ENCODE measurements at regions not wholly inside any gene's neighbourhood (a gene's known extent, or its start where the extent isn't known, plus 50 kb on each side); places are given as distances from the start of the nearest gene placed in this dataset.
"Not testable (repeated sequence)": the region's sequence is repeated elsewhere in the genome, so short reads cannot be mapped to it uniquely, and the experiment has no call there.

DNA sequence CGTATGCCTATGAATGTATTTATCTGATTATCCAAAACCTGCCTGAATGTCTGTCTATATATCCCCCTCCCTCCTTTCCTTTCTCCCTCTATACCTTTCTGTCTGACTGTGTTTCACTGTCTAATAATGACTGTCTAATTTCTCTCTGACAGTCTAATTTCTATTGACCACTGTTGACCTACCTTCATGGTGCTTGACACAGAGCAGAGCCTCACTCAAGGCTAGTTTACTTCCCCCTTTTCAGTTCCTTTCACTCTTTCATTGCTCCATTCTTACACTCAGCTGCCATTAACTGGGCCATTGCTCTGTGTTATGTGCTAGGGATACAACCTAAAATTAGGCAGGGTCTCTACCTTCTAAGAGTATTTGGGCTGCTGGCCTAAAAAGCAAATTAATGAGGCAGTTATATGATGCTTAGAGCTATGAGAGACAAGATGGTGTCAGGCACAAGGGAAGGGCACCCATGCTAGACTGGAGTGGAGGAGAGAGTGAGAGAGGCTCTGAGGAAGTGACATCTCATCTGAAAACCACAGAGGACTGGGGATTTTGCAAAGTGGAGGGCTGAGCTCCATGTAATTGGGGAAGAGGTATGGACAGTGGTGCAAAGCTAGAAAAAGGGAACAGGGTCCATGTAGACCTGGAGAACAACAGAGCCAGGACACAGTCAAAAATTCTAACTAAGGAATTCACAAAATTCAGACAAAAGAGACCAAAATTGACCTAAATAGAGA is 348.6 kb upstream of the CHRNA7 start:
- H3K27me3 ChIP-seq; intact Hi-C loops (cut with DNase I); H3K9me3 ChIP-seq; H3K4me3 ChIP-seq; DNase-seq; H3K27ac ChIP-seq; H3K4me1 ChIP-seq; H3K36me3 ChIP-seq: not testable (repeated sequence)
- WGBS, 2 donors, result 88 to 91% methylated on average over 1 of the region's 1 CpG

DNA sequence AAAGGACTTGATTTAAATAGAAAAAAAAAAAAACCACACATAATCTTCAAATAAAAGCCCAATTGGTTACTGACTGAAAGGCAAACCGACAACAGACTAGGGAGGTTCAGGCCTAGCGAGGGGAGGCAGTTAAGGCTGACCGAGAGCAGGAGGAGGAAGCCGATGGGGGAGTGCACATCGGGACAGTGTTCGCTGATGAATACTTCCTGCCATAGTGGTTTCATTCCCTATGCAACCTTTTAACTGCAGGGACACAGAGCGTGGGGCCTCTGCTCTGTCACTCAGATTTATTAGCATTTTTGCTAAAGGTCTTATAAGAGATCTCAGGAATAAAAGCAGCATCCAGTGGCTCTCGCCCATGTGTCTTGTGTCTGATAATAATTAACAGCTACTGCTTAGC is 343.2 kb upstream of the CHRNA7 start:
- intact Hi-C loops (cut with DNase I); H3K4me3 ChIP-seq; H3K4me1 ChIP-seq; H3K36me3 ChIP-seq; H3K9me3 ChIP-seq; H3K27me3 ChIP-seq; H3K27ac ChIP-seq; DNase-seq: not testable (repeated sequence)
- 69 to 81% methylated on average over 8 of the region's 8 CpGs for WGBS, 2 donors

DNA sequence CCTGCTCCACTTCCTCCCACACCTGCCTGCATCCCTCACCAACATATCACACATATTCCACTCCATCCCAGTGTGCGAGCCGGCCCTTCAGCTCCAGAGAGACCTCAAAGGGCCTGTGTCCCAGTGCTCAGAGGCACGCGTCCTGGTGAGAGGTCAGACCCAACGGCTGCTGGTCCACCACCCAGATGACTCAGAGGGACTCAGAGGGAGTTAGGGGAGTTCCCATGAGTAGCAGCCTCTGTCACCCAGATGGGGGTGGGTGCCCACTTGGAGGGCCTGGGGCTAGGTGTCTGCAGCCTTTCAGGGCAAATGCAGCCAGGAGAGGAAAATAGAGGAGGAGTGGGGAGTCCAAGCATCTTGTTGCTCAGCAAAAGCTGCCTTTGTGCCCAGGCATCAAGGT is 333.8 kb upstream of the CHRNA7 start:
- H3K36me3 ChIP-seq; intact Hi-C loops (cut with DNase I); H3K27me3 ChIP-seq; H3K27ac ChIP-seq; H3K9me3 ChIP-seq; H3K4me3 ChIP-seq; DNase-seq; H3K4me1 ChIP-seq: not testable (repeated sequence)
- no CpG with 5 or more reads among the region's 5 CpGs for WGBS, 2 donors

DNA sequence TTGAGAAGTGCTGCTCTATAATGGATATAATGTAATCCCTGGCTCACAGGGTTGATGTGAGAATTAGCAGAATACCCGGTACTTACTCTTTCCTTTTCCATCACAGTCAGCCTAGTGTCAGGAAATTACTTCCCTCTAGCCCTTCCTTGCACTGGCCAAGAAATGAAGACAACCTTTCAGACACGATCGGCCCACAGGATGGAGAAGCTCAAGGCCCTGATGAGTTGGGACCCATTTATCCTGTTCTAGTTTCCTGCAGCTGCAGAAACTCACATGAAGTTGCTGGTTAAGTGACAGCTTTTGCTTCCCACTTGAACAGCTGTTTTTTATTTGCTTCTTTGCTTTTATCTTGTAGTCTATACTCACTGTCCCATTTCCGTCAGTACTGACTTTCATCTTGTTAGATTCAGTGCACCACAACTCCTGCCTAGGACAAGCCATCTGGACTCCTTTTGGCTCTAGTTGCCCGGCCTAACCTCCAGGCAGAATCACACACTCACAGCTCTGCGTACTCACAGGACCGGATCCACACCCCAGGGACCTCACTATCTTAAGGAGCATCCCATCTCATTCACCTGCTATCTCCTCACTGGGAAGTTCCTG is 325.1 kb upstream of the CHRNA7 start:
- WGBS, 2 donors, result 93% methylated on average over 3 of the region's 7 CpGs; no CpG with 5 or more reads in 1 of the 2 donors

DNA sequence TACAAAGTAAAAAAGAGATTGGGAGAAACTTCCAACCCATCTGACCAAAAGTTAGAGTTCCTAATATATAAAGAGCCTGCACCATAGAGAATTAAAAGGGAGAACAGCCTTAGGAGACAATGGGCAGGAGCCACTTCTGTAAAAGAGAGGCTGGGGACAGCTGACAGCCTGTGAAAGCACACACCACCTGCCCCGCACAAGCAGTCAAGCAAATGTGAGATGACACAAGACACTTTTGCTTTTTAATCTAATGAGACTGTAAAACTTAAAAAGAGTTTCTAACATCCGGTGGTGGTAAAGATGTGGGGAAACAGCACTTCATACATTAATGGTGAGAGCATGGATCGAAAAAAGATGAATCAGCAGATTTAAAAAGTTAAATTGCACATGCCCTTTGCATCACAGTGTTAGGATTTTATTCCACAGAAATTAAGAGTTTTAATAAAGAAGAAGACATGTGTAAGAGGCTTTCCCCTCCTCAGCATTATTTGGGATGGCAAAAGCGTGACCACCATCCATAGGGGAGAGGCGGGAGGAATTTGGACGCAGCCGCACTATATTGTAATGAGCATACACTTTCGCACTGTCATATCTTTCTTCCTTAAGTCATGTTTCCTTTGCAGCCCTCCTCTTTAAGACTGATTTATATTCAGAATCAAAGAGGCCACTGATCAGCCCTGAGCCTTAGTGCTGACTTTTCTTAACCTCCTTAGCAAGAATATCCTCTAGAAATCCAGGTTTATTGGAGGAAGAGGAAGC is 322.2 kb upstream of the CHRNA7 start:
- 93% methylated on average over 2 of the region's 8 CpGs; no CpG with 5 or more reads in 1 of the 2 donors for WGBS, 2 donors
- H3K27ac ChIP-seq; H3K36me3 ChIP-seq; intact Hi-C loops (cut with DNase I); DNase-seq; H3K4me3 ChIP-seq; H3K9me3 ChIP-seq; H3K4me1 ChIP-seq; H3K27me3 ChIP-seq: not testable (repeated sequence)

More for the DNA sequence above, 325.1 kb upstream of the CHRNA7 start:
- H3K9me3 ChIP-seq; intact Hi-C loops (cut with DNase I); DNase-seq; H3K36me3 ChIP-seq; H3K4me3 ChIP-seq; H3K27me3 ChIP-seq; H3K27ac ChIP-seq; H3K4me1 ChIP-seq: not testable (repeated sequence)

DNA sequence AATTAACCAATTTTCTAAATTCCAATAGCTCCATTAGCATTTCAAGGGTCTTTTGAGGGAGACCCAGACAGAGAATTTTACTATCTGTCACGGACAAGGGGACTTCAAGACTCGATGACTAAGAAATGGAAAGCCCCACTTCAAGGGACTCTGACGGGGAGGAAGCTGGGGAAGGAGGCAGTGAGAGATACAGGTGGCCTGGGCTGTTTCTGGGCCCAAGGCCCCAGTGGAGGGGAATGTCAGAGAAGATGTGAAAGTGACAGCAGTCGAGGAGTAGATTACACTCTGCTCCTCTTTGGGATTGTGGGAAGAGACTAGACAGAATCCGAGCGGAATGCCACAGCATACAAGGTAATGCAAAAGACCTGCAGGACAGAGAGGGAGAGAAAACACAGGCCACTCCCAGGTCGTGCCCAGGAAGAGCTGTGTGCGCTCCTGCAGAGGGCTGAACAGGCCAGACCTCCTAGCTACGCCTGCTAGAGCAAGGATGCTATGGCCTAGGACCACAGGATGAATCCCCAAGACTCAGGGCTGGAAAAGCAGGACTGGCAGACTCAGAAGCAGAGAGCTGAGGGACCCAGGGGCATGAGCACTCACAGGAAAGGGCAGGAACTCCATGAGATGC is 321.5 kb upstream of the CHRNA7 start:
- intact Hi-C loops (cut with DNase I); H3K4me3 ChIP-seq; H3K4me1 ChIP-seq; H3K27me3 ChIP-seq; H3K9me3 ChIP-seq; H3K36me3 ChIP-seq; H3K27ac ChIP-seq; DNase-seq: not testable (repeated sequence)
- WGBS, 2 donors, result 0 to 20% methylated on average over 1 to 2 of the region's 9 CpGs

DNA sequence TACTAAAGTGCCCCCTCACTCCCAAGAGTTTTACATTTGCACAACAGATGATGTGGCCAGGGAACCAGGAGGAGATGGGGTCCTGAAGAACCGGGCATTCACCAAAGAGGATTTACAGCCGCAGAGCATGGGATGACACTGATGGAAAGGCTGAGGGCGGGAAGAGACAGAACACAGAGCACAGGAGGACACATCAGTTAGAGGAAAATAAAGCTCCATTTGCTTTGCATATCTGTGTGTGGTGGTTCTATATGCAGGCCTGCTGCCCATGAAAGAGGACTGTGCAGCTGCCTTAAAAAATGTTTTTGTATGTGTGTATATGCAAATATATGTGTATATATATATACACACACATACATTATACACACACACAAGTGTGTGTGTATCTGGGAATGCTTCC is 320.8 kb upstream of the CHRNA7 start:
- intact Hi-C loops (cut with DNase I), result not testable (repeated sequence)

DNA sequence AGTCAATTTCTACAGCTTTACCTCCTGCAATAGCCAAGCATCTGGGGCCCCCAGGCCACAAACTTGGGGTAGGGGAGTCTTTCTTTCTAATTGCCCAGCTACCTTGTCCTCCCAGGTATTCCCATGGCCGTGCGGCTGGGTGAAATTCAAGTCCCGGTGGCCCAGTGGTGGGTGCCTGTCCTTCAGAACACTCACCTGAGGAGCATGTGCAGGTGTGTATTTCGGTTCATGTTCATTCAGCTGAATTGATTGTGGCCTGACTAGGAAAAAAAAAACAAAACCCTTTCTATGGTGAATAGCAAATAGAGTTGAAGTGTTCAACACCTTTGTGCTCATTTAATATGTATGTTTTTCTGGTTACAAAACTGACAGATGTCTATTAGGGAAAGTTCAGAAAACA is 319.5 kb upstream of the CHRNA7 start:
- intact Hi-C loops (cut with DNase I); H3K9me3 ChIP-seq; H3K4me3 ChIP-seq; H3K27ac ChIP-seq; H3K4me1 ChIP-seq; DNase-seq; H3K27me3 ChIP-seq; H3K36me3 ChIP-seq: not testable (repeated sequence)
- no CpG with 5 or more reads among the region's 4 CpGs for WGBS, 2 donors

More for the DNA sequence above, 320.8 kb upstream of the CHRNA7 start:
- not testable (repeated sequence) for DNase-seq, H3K36me3 ChIP-seq, H3K4me3 ChIP-seq, H3K27me3 ChIP-seq, H3K4me1 ChIP-seq, H3K27ac ChIP-seq, H3K9me3 ChIP-seq
- WGBS, 2 donors, result no CpG with 5 or more reads among the region's 3 CpGs

DNA sequence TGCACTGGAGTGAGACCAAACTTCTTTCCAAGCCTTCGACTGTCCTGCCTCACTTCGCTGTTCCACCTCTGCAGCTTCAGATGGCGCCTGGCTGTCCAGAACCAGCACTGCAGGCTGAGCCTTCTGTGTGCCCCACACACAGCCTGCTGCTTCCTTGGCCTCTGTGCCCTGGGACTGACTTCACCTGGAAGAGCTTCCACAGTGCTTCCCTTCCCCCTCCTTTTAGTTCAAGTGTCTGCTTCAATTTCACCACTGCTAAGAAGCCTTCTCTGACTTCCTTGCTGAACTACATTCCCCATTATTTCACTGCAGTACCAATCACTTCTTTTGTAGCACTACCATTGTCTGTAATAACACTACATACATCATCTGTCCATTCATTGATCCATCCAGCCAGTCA is 315.1 kb upstream of the CHRNA7 start:
- DNase-seq, result not testable (repeated sequence)
- WGBS, 2 donors, result 40% methylated on average over 2 of the region's 3 CpGs; no CpG with 5 or more reads in 1 of the 2 donors

DNA sequence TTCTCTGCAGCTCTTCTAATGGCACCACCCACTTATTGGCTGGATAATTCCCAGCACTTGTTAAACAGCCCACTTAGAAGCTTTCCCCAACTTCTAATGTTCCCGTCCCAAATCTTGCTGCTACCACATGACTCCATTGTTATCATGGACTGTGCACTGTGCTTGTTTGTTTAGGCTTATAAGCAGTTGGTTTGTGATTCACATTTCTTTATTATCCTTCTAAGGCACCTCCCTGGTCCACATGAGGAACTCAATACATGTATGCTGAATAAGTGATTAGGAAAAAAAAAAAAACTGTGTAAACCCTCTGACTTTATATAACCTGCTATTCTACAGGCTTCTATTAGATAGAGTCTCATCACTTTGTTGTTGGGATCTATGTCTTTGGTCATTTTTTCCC is 311.7 kb upstream of the CHRNA7 start:
- intact Hi-C loops (cut with DNase I); H3K27me3 ChIP-seq; H3K4me1 ChIP-seq; H3K27ac ChIP-seq; H3K9me3 ChIP-seq; H3K4me3 ChIP-seq; DNase-seq; H3K36me3 ChIP-seq: not testable (repeated sequence)
- WGBS, 2 donors, result no CpG with 5 or more reads among the region's 1 CpG

More for the DNA sequence above, 315.1 kb upstream of the CHRNA7 start:
- H3K36me3 ChIP-seq; H3K4me1 ChIP-seq; H3K4me3 ChIP-seq; H3K27ac ChIP-seq; intact Hi-C loops (cut with DNase I); H3K9me3 ChIP-seq; H3K27me3 ChIP-seq: not testable (repeated sequence)

DNA sequence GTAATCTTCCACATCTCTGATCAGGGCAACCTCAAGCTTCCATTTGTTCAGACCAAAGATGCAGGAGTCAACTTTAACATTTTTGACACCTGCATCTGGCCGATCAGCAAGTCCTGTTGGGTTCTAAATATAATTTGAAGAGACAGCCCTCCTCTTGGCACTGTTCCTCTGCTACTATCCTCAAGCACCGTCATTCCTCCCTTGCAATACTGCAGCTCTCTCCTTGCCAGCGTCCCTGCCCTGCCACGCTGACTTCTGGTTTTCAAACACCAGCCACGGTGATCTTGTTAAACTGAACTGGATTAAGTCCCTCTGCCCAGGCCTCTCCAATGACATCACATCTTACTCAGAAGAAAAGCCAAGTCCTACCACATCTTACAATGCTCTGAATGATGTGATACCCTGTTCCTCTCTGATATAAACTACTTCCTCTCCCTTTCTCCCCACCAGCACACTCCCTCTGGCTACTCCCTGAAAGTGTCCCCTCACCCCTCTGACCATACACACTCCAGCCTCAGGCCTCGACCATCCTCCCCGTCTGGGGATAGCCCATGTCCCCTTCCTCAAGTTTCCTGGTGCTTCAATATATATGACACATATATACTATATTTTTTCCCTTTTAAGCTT is 310.8 kb upstream of the CHRNA7 start:
- H3K27me3 ChIP-seq; H3K4me1 ChIP-seq; H3K27ac ChIP-seq; intact Hi-C loops (cut with DNase I); H3K36me3 ChIP-seq; H3K4me3 ChIP-seq; DNase-seq; H3K9me3 ChIP-seq: not testable (repeated sequence)
- 34% methylated on average over 7 of the region's 7 CpGs for WGBS, 2 donors

DNA sequence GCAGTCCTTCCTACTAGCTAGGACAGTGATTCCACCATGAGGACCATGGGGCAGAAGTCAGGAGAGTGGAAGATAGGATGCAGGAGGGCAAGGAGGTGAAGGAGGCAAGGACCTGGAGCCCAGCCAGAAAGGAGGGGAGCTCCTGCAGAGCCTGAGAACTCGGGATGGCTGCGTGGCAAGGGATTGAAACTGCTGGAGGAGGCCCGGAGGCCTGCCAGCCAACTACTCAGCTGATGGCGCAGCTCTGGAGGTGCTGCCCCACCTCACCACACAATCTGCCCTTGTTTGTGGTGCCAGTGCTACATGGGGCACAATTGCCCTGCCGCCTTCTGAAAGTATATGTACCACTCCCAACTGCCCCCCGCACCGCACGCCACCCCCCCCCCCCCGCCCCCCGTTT is 307.3 kb upstream of the CHRNA7 start:
- H3K27me3 ChIP-seq; H3K4me3 ChIP-seq; intact Hi-C loops (cut with DNase I): not testable (repeated sequence)

More for the DNA sequence above, 307.3 kb upstream of the CHRNA7 start:
- not testable (repeated sequence) for H3K9me3 ChIP-seq, H3K36me3 ChIP-seq, DNase-seq, H3K27ac ChIP-seq, H3K4me1 ChIP-seq
- WGBS, 2 donors, result 73 to 89% methylated on average over 4 of the region's 10 CpGs
